ENCODE measurements at regions not wholly inside any gene's neighbourhood (a gene's known extent, or its start where the extent isn't known, plus 50 kb on each side); places are given as distances from the start of the nearest gene placed in this dataset.

GRCh38 chr2:181332044-181332605, 125.1 kb upstream of the ITGA4 start:
- no peak for DNase-seq (ENCODE audit: low read depth in 3 of 3, low spot score in 2 of 3)

GRCh38 chr2:181334158-181334826, 122.9 kb upstream of the ITGA4 start:
- DNase-seq (ENCODE audit: low read depth in 3 of 3, low spot score in 2 of 3), result no peak

GRCh38 chr2:181340891-181341290, 116.3 kb upstream of the ITGA4 start:
- no peak for DNase-seq (ENCODE audit: low read depth in 3 of 3, low spot score in 2 of 3)

- no peak for DNase-seq (ENCODE audit: low read depth in 3 of 3, low spot score in 2 of 3)
Observed at GRCh38 chr2:181341855-181342600, 115.2 kb upstream of the ITGA4 start.

GRCh38 chr2:181348107-181348837, 108.9 kb upstream of the ITGA4 start:
- no peak for DNase-seq (ENCODE audit: low read depth in 3 of 3, low spot score in 2 of 3)

- no peak for DNase-seq (ENCODE audit: low read depth in 3 of 3, low spot score in 2 of 3)
Observed at GRCh38 chr2:181352158-181352557, 105.0 kb upstream of the ITGA4 start.

- DNase-seq (ENCODE audit: low read depth in 3 of 3, low spot score in 2 of 3), result no peak
Observed at GRCh38 chr2:181354626-181355025, 102.6 kb upstream of the ITGA4 start.

GRCh38 chr2:181356526-181357130, 100.6 kb upstream of the ITGA4 start:
- no peak for DNase-seq (ENCODE audit: low read depth in 3 of 3, low spot score in 2 of 3)

GRCh38 chr2:181357979-181358378, 99.2 kb upstream of the ITGA4 start:
- no peak for DNase-seq (ENCODE audit: low read depth in 3 of 3, low spot score in 2 of 3)

- no peak for DNase-seq (ENCODE audit: low read depth in 3 of 3, low spot score in 2 of 3)
Observed at GRCh38 chr2:181362561-181362960, 94.6 kb upstream of the ITGA4 start.

- DNase-seq (ENCODE audit: low read depth in 3 of 3, low spot score in 2 of 3), result no peak
Observed at GRCh38 chr2:181363164-181363563, 94.0 kb upstream of the ITGA4 start.

GRCh38 chr2:181364492-181365170, 92.6 kb upstream of the ITGA4 start:
- DNase-seq (ENCODE audit: low read depth in 3 of 3, low spot score in 2 of 3), result no peak

GRCh38 chr2:181366675-181367175, 90.5 kb upstream of the ITGA4 start:
- no peak for DNase-seq (ENCODE audit: low read depth in 3 of 3, low spot score in 2 of 3)

GRCh38 chr2:181367411-181367810, 89.8 kb upstream of the ITGA4 start:
- DNase-seq (ENCODE audit: low read depth in 3 of 3, low spot score in 2 of 3), result no peak

GRCh38 chr2:181367906-181368435, 89.2 kb upstream of the ITGA4 start:
- DNase-seq (ENCODE audit: low read depth in 3 of 3, low spot score in 2 of 3), result no peak

- no peak for DNase-seq (ENCODE audit: low read depth in 3 of 3, low spot score in 2 of 3)
Observed at GRCh38 chr2:181370126-181370525, 87.1 kb upstream of the ITGA4 start.

GRCh38 chr2:181371195-181371594, 86.0 kb upstream of the ITGA4 start:
- no peak for DNase-seq (ENCODE audit: low read depth in 3 of 3, low spot score in 2 of 3)

GRCh38 chr2:181371782-181372645, 85.2 kb upstream of the ITGA4 start:
- DNase-seq (ENCODE audit: low read depth in 3 of 3, low spot score in 2 of 3), result no peak

GRCh38 chr2:181372646-181373040, 84.5 kb upstream of the ITGA4 start:
- DNase-seq (ENCODE audit: low read depth in 3 of 3, low spot score in 2 of 3), result no peak

Measured in right renal cortex interstitium (tissue), 3 donors.